CMK (cell line): ENCODE measurements at regions not wholly inside any gene's neighbourhood (a gene's known extent, or its start where the extent isn't known, plus 50 kb on each side); places are given as distances from the start of the nearest gene placed in this dataset.

Experiments used
- DNase-seq: peaks from one replicate; pipeline ENCODE4 v3.0.0-alpha.2; 2010; ENCODE audit warnings: low read depth

- no peak for DNase-seq
These were observed 460.0 kb upstream of the BRINP1 start for GRCh38 chr9:119829186-119829585.

- DNase-seq, result no peak
These were observed 458.3 kb upstream of the BRINP1 start for GRCh38 chr9:119827526-119827925.

DNA sequence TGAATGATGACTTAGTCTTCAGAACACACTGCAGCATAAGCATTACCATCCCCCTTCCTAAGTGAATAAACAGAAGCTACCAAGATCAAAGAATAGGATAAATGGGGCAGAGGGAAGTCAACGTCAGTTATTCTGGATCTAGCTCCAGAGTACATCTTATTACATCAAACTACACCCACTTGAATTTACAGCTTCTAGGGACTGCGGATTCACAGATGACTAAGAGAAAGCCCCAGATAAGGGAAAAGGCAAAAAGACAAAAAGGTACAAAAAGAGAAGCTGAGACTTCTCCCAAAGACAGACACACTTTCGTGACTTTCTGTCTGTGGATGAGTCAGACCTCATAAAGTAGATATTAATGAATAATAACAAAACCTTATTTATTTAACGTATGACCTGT is 457.9 kb upstream of the BRINP1 start:
- DNase-seq, result no peak

GRCh38 chr9:119818726-119819435 is 449.6 kb upstream of the BRINP1 start:
- no peak for DNase-seq

- DNase-seq, result no peak
These were observed 441.6 kb upstream of the BRINP1 start for GRCh38 chr9:119810645-119811429.

- DNase-seq, result no peak
These were observed 434.4 kb upstream of the BRINP1 start for GRCh38 chr9:119803679-119804078.

DNA sequence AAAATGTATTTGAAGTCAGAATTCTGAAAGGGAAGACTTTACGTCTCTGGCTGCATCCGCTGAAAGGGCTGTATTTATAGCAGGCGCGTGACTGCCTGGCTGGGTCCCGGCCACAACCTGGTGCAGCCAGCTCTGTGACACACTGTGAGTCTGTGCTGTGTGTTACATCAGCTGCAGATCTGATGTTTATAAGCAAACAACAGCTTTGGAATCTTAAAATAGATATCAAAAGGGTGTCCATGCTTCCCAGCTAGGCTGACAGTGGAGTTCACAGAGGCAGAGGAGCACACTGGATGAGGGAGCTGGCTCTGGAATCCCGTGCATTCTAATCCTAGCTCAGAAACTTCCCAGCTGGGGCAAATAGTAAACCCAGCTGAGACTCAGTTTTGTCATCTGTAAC is 433.4 kb upstream of the BRINP1 start:
- no peak for DNase-seq

DNA sequence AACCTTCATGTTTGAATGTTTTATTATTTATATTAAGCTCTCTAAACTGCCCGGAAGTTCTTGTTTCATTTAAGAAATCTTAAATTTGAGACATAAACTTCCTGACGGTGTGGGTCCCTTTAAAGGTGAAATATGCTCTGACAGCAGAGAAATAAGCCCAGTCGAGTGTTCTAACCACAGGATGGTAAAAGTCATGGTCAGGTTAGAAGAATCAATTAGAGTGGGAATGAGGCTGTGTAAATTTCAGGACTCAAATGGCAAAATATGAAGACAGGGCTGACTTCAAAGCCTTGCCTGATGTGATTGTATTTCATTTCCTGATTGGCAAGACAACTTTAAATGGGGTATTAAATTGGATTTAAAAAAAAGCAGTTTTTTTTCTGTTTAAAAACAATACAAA is 432.9 kb upstream of the BRINP1 start:
- DNase-seq, result no peak

- DNase-seq, result no peak
These were observed 432.1 kb upstream of the BRINP1 start for GRCh38 chr9:119801311-119801710.

DNA sequence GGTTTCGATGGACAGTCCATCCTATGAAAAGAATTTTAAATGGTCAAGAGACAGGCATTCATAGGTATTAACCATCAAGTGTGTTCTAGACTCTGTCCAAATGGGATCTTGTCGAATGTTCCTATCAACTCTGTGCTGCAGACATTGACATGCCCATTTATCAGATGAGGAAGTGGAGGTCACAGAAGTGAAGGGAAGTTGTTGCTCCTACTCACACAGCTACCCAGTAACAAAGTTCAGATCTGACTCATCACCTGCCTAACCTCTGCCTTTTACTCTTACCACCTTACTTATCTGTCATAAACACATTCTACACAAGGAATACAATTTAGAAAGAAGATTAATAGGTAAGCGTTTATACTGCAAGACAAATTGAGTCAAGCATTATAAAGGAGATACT is 426.2 kb upstream of the BRINP1 start:
- no peak for DNase-seq

DNA sequence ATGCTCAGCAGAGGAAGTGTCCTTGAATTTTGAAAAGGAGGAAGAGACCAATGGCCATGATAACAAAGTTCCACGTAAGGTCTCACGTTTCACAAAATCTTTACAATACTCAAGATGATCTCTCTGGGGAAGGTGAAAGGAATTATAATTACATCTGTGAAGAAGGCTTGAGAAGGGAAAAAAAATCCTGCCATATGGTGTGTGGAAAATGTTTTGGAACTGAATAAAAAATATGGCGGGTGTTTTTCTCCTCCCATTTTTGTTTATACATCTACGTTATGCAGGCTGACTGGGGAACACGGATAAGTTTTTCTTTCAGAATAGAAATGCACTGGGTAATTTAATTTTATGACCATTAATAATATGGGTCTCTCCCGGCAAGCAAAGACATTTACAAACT is 425.6 kb upstream of the BRINP1 start:
- DNase-seq, result no peak

DNA sequence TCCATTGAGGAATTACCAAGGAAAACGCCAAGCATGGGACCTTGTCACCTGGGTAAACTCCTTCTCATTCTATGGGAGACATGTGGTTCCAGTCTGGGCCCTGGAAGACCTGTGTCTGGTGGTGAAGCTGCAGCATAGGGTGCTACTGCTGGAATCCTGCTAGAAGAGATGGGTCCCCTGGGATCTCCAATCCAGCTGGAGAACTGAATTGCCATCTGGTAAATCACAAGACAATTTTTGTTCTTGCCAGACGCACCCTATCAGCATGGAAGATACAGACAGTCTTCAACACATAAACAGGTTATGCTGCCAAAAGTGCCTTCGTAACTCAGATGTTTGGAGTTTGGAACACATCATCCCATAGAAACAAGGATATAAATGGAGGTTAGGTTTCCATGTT is 424.0 kb upstream of the BRINP1 start:
- DNase-seq, result no peak

DNA sequence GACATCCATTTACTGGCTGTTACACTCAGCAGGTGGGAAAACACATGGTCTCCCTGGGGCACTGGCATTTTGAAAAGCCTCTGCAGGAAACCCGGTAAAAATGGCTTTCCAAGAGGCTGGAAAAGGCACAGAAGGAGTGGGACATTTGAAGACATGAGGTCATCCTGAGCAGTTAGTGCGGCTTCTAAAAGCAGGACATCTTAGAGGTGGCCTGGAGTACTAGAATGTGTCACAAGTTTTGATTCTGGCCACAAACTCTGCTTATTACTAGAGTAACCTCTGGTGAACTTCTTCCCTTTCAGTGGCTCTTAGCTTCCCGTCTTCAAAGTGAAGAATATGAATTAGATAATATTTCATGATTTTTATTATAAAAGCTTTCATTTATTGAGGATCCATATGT is 423.0 kb upstream of the BRINP1 start:
- no peak for DNase-seq

DNA sequence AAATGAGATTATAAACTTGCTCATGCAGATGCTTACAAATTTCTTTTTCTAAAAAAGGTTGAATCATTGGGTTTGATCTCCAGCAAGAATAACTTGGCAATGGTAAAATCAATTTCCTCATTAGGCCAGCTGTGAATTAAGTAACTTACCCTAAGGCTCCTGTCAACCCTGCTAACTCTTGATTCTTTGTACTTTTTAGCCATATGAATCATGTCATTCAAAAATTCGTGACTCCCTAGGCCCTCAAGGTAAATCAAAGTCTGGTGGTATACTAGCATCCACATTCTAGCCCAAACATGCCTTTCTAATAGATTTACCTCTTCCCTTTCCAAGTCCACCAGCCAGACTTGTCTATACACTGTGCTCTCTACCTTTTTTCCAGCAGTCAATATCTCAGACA is 420.8 kb upstream of the BRINP1 start:
- no peak for DNase-seq

GRCh38 chr9:119788921-119789320 is 419.7 kb upstream of the BRINP1 start:
- DNase-seq, result no peak

- no peak for DNase-seq
These were observed 412.7 kb upstream of the BRINP1 start for GRCh38 chr9:119781886-119782285.

GRCh38 chr9:119775410-119775809 is 406.2 kb upstream of the BRINP1 start:
- no peak for DNase-seq

DNA sequence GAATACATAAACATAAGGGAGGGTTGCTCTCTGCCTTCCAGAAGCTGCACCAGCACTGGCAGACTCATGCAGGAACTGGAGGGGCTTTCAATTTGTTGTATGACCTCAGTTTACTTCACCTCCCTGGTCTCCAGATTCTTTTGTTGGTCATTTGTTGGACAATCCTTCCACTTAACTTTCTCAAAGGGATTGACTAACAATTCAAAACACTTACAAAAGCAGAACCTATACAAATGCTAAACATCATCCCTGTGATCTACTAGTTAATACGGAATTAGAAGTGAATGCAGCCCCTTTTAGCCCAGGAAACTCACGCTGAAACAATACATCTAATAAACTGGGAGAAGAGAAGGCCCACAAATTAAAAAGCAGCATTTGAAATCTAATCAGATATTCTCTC is 404.6 kb upstream of the BRINP1 start:
- DNase-seq, result no peak

GRCh38 chr9:119771341-119771740 is 402.1 kb upstream of the BRINP1 start:
- DNase-seq, result no peak

GRCh38 chr9:119768266-119768665 is 399.0 kb upstream of the BRINP1 start:
- DNase-seq, result no peak

- no peak for DNase-seq
These were observed 396.5 kb upstream of the BRINP1 start for GRCh38 chr9:119765632-119766175.

GRCh38 chr9:119763260-119763659 is 394.0 kb upstream of the BRINP1 start:
- no peak for DNase-seq

- DNase-seq, result no peak
These were observed 392.6 kb upstream of the BRINP1 start for GRCh38 chr9:119761812-119762211.
